GM18861 (cell line): ENCODE measurements at regions not wholly inside any gene's neighbourhood (a gene's known extent, or its start where the extent isn't known, plus 50 kb on each side); places are given as distances from the start of the nearest gene placed in this dataset.

Experiments
- ATAC-seq: cut with Tn5 transposase; IDR thresholded peaks from one replicate; pipeline ENCODE4 v1.9.1; 2021; ENCODE audit not compliant: unreplicated experiment

- no peak for ATAC-seq
Observed at GRCh38 chr9:119775410-119775809, 406.2 kb upstream of the BRINP1 start.

GRCh38 chr9:119773823-119774222 is 404.6 kb upstream of the BRINP1 start:
- no peak for ATAC-seq

GRCh38 chr9:119771341-119771740 is 402.1 kb upstream of the BRINP1 start:
- ATAC-seq, result no peak

- ATAC-seq, result no peak
Observed at GRCh38 chr9:119768266-119768665, 399.0 kb upstream of the BRINP1 start.

GRCh38 chr9:119765632-119766175 is 396.5 kb upstream of the BRINP1 start:
- ATAC-seq, result no peak

GRCh38 chr9:119763260-119763659 is 394.0 kb upstream of the BRINP1 start:
- ATAC-seq, result no peak

GRCh38 chr9:119761812-119762211 is 392.6 kb upstream of the BRINP1 start:
- no peak for ATAC-seq

- ATAC-seq, result no peak
Observed at GRCh38 chr9:119758990-119759389, 389.8 kb upstream of the BRINP1 start.

GRCh38 chr9:119758241-119758640 is 389.0 kb upstream of the BRINP1 start:
- ATAC-seq, result no peak

GRCh38 chr9:119739476-119739875 is 370.2 kb upstream of the BRINP1 start:
- ATAC-seq, result no peak

- peak; percentile 97 for ATAC-seq
Observed at GRCh38 chr9:119736491-119737454, 367.5 kb upstream of the BRINP1 start.

- ATAC-seq, result no peak
Observed at GRCh38 chr9:119727988-119728387, 358.8 kb upstream of the BRINP1 start.

GRCh38 chr9:119726035-119726434 is 356.8 kb upstream of the BRINP1 start:
- no peak for ATAC-seq

GRCh38 chr9:119722384-119722783 is 353.1 kb upstream of the BRINP1 start:
- ATAC-seq, result no peak

- ATAC-seq, result no peak
Observed at GRCh38 chr9:119712325-119712724, 343.1 kb upstream of the BRINP1 start.

- no peak for ATAC-seq
Observed at GRCh38 chr9:119709431-119709830, 340.2 kb upstream of the BRINP1 start.

GRCh38 chr9:119707228-119707845 is 338.1 kb upstream of the BRINP1 start:
- no peak for ATAC-seq

GRCh38 chr9:119701651-119702050 is 332.4 kb upstream of the BRINP1 start:
- ATAC-seq, result no peak

GRCh38 chr9:119698535-119698934 is 329.3 kb upstream of the BRINP1 start:
- no peak for ATAC-seq

- ATAC-seq, result no peak
Observed at GRCh38 chr9:119697996-119698395, 328.8 kb upstream of the BRINP1 start.

GRCh38 chr9:119689879-119690278 is 320.6 kb upstream of the BRINP1 start:
- no peak for ATAC-seq

- no peak for ATAC-seq
Observed at GRCh38 chr9:119688547-119688946, 319.3 kb upstream of the BRINP1 start.
